ENCODE measurements at regions not wholly inside any gene's neighbourhood (a gene's known extent, or its start where the extent isn't known, plus 50 kb on each side); places are given as distances from the start of the nearest gene placed in this dataset.
A peak's percentile ranks its signal among the peaks of the same experiment; 100 is the strongest.

- DNase-seq (ENCODE audit: low read depth), result peak; percentile 73
- TF ChIP-seq, protein P1, sequence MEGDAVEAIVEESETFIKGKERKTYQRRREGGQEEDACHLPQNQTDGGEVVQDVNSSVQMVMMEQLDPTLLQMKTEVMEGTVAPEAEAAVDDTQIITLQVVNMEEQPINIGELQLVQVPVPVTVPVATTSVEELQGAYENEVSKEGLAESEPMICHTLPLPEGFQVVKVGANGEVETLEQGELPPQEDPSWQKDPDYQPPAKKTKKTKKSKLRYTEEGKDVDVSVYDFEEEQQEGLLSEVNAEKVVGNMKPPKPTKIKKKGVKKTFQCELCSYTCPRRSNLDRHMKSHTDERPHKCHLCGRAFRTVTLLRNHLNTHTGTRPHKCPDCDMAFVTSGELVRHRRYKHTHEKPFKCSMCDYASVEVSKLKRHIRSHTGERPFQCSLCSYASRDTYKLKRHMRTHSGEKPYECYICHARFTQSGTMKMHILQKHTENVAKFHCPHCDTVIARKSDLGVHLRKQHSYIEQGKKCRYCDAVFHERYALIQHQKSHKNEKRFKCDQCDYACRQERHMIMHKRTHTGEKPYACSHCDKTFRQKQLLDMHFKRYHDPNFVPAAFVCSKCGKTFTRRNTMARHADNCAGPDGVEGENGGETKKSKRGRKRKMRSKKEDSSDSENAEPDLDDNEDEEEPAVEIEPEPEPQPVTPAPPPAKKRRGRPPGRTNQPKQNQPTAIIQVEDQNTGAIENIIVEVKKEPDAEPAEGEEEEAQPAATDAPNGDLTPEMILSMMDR (IDR thresholded peaks at IDR 0.05; ENCODE audit: insufficient read depth, low read depth, low read length, missing control alignments), result no peak
- H3K4me3 ChIP-seq (ENCODE audit: low read length), result no peak overlapping the region
Observed at GRCh38 chr1:67978890-67979516, 71.4 kb downstream of the DIRAS3 start.

GRCh38 chr1:67977756-67978155, 72.7 kb downstream of the DIRAS3 start:
- no peak overlapping the region for H3K4me3 ChIP-seq (ENCODE audit: low read length)
- no peak for DNase-seq (ENCODE audit: low read depth)
- TF ChIP-seq, protein P1 (IDR thresholded peaks at IDR 0.05; ENCODE audit: insufficient read depth, low read depth, low read length, missing control alignments), result no peak

- H3K4me3 ChIP-seq (ENCODE audit: low read length), result no peak overlapping the region
- TF ChIP-seq, protein P1 (IDR thresholded peaks at IDR 0.05; ENCODE audit: insufficient read depth, low read depth, low read length, missing control alignments), result no peak
- DNase-seq (ENCODE audit: low read depth), result no peak
Observed at GRCh38 chr1:67973051-67973450, 77.4 kb downstream of the DIRAS3 start.

GRCh38 chr1:67970088-67970487, 80.3 kb downstream of the DIRAS3 start:
- TF ChIP-seq, protein P1 (IDR thresholded peaks at IDR 0.05; ENCODE audit: insufficient read depth, low read depth, low read length, missing control alignments), result no peak
- peak; percentile 88 for DNase-seq (ENCODE audit: low read depth)
- no peak overlapping the region for H3K4me3 ChIP-seq (ENCODE audit: low read length)

DNA sequence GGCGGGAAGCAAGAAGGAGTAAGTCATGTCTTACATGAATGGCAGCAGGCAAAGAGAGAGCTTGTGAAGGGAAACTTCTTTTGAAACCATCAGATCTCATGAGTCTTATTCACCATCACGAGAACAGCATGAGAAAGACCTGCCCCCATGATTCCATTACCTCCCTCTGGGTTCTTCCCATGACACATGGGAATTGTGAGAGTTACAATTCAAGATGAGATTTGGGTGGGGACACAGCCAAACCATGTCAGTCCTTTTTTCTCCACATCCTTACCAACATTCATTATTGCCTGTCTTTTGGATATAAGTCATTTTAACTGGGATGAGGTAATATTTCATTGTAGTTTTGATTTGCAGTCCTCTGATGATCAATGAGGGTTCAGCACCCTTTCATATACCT, 81.0 kb downstream of the DIRAS3 start:
- TF ChIP-seq, protein P1 (IDR thresholded peaks at IDR 0.05; ENCODE audit: insufficient read depth, low read depth, low read length, missing control alignments), result no peak
- no peak overlapping the region for H3K4me3 ChIP-seq (ENCODE audit: low read length)
- no peak for DNase-seq (ENCODE audit: low read depth)

GRCh38 chr1:67966666-67967009, 83.8 kb downstream of the DIRAS3 start:
- no peak overlapping the region for H3K4me3 ChIP-seq (ENCODE audit: low read length)
- TF ChIP-seq, protein P1 (IDR thresholded peaks at IDR 0.05; ENCODE audit: insufficient read depth, low read depth, low read length, missing control alignments), result no peak
- no peak for DNase-seq (ENCODE audit: low read depth)

DNA sequence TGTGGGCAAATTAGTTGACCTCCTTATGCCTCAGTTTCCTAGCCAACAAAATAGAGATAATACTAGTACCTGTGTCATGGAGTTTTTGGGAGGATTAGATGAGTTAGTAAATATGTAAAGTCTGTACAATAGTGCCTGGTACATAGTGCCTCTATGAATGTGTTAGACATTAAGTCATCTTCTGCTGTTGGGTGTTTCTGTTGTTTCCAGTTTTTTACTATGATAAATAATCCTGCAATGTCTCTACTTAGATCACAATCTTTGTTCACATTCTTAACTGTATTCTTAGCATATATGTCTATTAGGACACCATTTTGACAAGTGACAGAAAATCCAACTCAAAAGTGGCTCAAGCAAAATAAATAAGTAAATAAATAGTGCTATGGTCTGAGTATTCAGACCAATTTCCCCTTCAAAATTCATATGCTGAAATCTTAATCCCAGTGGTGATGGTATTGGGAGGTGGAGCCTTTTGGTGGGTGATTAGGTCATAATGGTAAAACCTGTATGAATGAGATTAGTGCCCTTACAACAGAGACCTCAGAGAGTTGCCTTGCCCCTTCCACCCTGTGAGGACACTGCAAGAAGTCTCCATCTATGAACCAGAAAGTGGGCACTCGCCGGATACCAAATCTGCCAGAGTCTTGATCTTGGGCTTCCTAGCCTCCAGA, 84.3 kb downstream of the DIRAS3 start:
- no peak for DNase-seq (ENCODE audit: low read depth)
- TF ChIP-seq, protein P1 (IDR thresholded peaks at IDR 0.05; ENCODE audit: insufficient read depth, low read depth, low read length, missing control alignments), result no peak
- H3K4me3 ChIP-seq (ENCODE audit: low read length), result no peak overlapping the region
